Liver (tissue), 8 donors: ENCODE measurements at regions not wholly inside any gene's neighbourhood (a gene's known extent, or its start where the extent isn't known, plus 50 kb on each side); places are given as distances from the start of the nearest gene placed in this dataset.

ENCODE experiments used
- DNase-seq: peaks from one replicate; pipeline ENCODE4 v3.0.0-alpha.2; 2017; ENCODE audit warnings: low spot score
- H3K27ac ChIP-seq, 2 donors: one replicate each; pipeline ENCODE4 v1.7.0; 2013; ENCODE audit warnings: inconsistent platforms in 2 of 2, low read length in 2 of 2, control low read depth in 1 of 2, low read depth in 1 of 2, mild to moderate bottlenecking in 1 of 2
- H3K27me3 ChIP-seq, 4 donors: one replicate each; pipeline versions ENCODE4 v1.6.1 to v1.7.0; 2013; ENCODE audit warnings: low read length in 3 of 4, inconsistent platforms in 1 of 4, mild to moderate bottlenecking in 1 of 4, moderate library complexity in 1 of 4; ENCODE audit not compliant: control insufficient read depth in 4 of 4, insufficient read depth in 4 of 4
- H3K36me3 ChIP-seq, 4 donors: one replicate each; pipeline versions ENCODE4 v1.6.1 to v1.7.0; 2013; ENCODE audit warnings: low read length in 3 of 4, mild to moderate bottlenecking in 3 of 4, low read depth in 1 of 4, moderate library complexity in 1 of 4; ENCODE audit not compliant: control insufficient read depth in 4 of 4, insufficient read depth in 3 of 4
- H3K4me1 ChIP-seq, 4 donors: one replicate each; pipeline versions ENCODE4 v1.6.1 to v1.7.0; 2013; ENCODE audit warnings: low read length in 3 of 4, mild to moderate bottlenecking in 3 of 4, moderate library complexity in 1 of 4; ENCODE audit not compliant: control insufficient read depth in 4 of 4, insufficient read depth in 4 of 4
- H3K4me3 ChIP-seq, 3 donors: one replicate each; pipeline versions ENCODE4 v1.6.1 to v1.7.0; 2013; ENCODE audit warnings: low read length in 3 of 3, control low read depth in 1 of 3, low read depth in 1 of 3, mild to moderate bottlenecking in 1 of 3
- H3K9ac ChIP-seq, 2 donors: one replicate each; pipeline ENCODE4 v1.7.0; 2013; ENCODE audit warnings: low read length in 2 of 2, mild to moderate bottlenecking in 2 of 2, moderate library complexity in 2 of 2, control low read depth in 1 of 2, low read depth in 1 of 2
- H3K9me3 ChIP-seq, 4 donors: one replicate each; pipeline versions ENCODE4 v1.6.1 to v1.7.0; 2013; ENCODE audit warnings: low read length in 3 of 4; ENCODE audit not compliant: control insufficient read depth in 4 of 4
- EGR1 ChIP-seq, 2 donors: IDR thresholded peaks; 2 replicates each; pipeline ENCODE4 v1.6.1; 2016 to 2018; ENCODE audit warnings: antibody characterized with exemption in 2 of 2, low read depth in 2 of 2
- FOXA1 ChIP-seq: IDR thresholded peaks from 2 replicates; pipeline ENCODE4 v1.6.1; 2016; ENCODE audit warnings: antibody characterized with exemption
- FOXA2 ChIP-seq: IDR thresholded peaks from 2 replicates; pipeline ENCODE4 v1.6.1; 2016; ENCODE audit warnings: antibody characterized with exemption
- GABPA ChIP-seq, 2 donors: IDR thresholded peaks in 1 of 2; conservative IDR thresholded peaks in 1 of 2; 2 replicates each; pipeline ENCODE4 v1.6.1; 2016; ENCODE audit warnings: antibody characterized with exemption in 2 of 2, mild to moderate bottlenecking in 1 of 2, moderate library complexity in 1 of 2
- HNF4A ChIP-seq, 2 donors: conservative IDR thresholded peaks; 2 replicates each; pipeline ENCODE4 v1.6.1; 2016; ENCODE audit warnings: antibody characterized with exemption in 2 of 2, mild to moderate bottlenecking in 2 of 2
- HNF4G ChIP-seq: IDR thresholded peaks from 2 replicates; pipeline ENCODE4 v1.6.1; 2016; ENCODE audit warnings: antibody characterized with exemption
- JUND ChIP-seq, 2 donors: IDR thresholded peaks; 2 replicates each; pipeline ENCODE4 v1.6.1; 2016; ENCODE audit warnings: antibody characterized with exemption in 2 of 2
- MAX ChIP-seq: IDR thresholded peaks from 2 replicates; pipeline ENCODE4 v1.6.1; 2016; ENCODE audit warnings: antibody characterized with exemption
- NR2F2 ChIP-seq: IDR thresholded peaks from 2 replicates; pipeline ENCODE4 v1.6.1; 2016; ENCODE audit warnings: antibody characterized with exemption
- RAD21 ChIP-seq, 2 donors: IDR thresholded peaks; 2 replicates each; pipeline ENCODE4 v1.6.1; 2016; ENCODE audit warnings: antibody characterized with exemption in 2 of 2, mild to moderate bottlenecking in 2 of 2
- REST ChIP-seq: IDR thresholded peaks from 2 replicates; pipeline ENCODE4 v1.6.1; 2016; ENCODE audit warnings: antibody characterized with exemption, mild to moderate bottlenecking
- RXRA ChIP-seq, 2 donors: IDR thresholded peaks; 2 replicates each; pipeline ENCODE4 v1.6.1; 2017 to 2018; ENCODE audit warnings: antibody characterized with exemption in 2 of 2, mild to moderate bottlenecking in 1 of 2
- SP1 ChIP-seq: IDR thresholded peaks from 2 replicates; pipeline ENCODE4 v1.6.1; 2018; ENCODE audit warnings: antibody characterized with exemption, mild to moderate bottlenecking
- TAF1 ChIP-seq: conservative IDR thresholded peaks from 2 replicates; pipeline ENCODE4 v1.6.1; 2016; ENCODE audit warnings: antibody characterized with exemption, mild to moderate bottlenecking
- YY1 ChIP-seq: IDR thresholded peaks from 2 replicates; pipeline ENCODE4 v1.6.1; 2016; ENCODE audit warnings: antibody characterized with exemption, mild to moderate bottlenecking
- WGBS: extraction: QIAGEN DNeasy Blood & Tissue Kit; methylation state at CpG from one replicate; pipeline ENCODE4 v1.1.7; 2013; 5-methylcytosine and 5-hydroxymethylcytosine counted together
- TF ChIP-seq, protein P1 (sequence below): IDR thresholded peaks from 2 replicates; pipeline ENCODE4 v1.6.1; 2016; ENCODE audit warnings: antibody characterized with exemption
- TF ChIP-seq, protein P2 (sequence below): IDR thresholded peaks from 2 replicates; pipeline ENCODE4 v1.6.1; 2016; ENCODE audit warnings: antibody characterized with exemption
- TF ChIP-seq, protein P3 (sequence below): fragments of 150-350 bp; IDR thresholded peaks from 2 replicates; pipeline ENCODE4 v1.5.1; 2017; ENCODE audit warnings: improper control_type of control experiment, low read depth, low read length; ENCODE audit not compliant: missing input control
- donor health status: healthy.
- donor health status: healthy.
- donor health status: healthy.
- donor health status: healthy.
- donor health status: healthy.

GRCh38 chr2:204018717-204019116, 82.2 kb downstream of the ICOS start:
- no peaks in the 10 kb centered on the region for H3K9me3 ChIP-seq
- no peaks in the 10 kb centered on the region for H3K4me1 ChIP-seq
- H3K9ac ChIP-seq, result no peak overlapping the region
- H3K27ac ChIP-seq, result no peak overlapping the region
- TF ChIP-seq, protein P1, sequence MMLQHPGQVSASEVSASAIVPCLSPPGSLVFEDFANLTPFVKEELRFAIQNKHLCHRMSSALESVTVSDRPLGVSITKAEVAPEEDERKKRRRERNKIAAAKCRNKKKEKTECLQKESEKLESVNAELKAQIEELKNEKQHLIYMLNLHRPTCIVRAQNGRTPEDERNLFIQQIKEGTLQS, result no peak
- TF ChIP-seq RAD21 (IDR thresholded peaks at IDR 0.05), result no peak
- TF ChIP-seq YY1, result no peak
- TF ChIP-seq, protein P2, sequence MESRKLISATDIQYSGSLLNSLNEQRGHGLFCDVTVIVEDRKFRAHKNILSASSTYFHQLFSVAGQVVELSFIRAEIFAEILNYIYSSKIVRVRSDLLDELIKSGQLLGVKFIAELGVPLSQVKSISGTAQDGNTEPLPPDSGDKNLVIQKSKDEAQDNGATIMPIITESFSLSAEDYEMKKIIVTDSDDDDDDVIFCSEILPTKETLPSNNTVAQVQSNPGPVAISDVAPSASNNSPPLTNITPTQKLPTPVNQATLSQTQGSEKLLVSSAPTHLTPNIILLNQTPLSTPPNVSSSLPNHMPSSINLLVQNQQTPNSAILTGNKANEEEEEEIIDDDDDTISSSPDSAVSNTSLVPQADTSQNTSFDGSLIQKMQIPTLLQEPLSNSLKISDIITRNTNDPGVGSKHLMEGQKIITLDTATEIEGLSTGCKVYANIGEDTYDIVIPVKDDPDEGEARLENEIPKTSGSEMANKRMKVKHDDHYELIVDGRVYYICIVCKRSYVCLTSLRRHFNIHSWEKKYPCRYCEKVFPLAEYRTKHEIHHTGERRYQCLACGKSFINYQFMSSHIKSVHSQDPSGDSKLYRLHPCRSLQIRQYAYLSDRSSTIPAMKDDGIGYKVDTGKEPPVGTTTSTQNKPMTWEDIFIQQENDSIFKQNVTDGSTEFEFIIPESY, result no peak
- no peak for TF ChIP-seq SP1
- TF ChIP-seq, protein P3, sequence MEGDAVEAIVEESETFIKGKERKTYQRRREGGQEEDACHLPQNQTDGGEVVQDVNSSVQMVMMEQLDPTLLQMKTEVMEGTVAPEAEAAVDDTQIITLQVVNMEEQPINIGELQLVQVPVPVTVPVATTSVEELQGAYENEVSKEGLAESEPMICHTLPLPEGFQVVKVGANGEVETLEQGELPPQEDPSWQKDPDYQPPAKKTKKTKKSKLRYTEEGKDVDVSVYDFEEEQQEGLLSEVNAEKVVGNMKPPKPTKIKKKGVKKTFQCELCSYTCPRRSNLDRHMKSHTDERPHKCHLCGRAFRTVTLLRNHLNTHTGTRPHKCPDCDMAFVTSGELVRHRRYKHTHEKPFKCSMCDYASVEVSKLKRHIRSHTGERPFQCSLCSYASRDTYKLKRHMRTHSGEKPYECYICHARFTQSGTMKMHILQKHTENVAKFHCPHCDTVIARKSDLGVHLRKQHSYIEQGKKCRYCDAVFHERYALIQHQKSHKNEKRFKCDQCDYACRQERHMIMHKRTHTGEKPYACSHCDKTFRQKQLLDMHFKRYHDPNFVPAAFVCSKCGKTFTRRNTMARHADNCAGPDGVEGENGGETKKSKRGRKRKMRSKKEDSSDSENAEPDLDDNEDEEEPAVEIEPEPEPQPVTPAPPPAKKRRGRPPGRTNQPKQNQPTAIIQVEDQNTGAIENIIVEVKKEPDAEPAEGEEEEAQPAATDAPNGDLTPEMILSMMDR, result no peak
- no peak for TF ChIP-seq FOXA1
- TF ChIP-seq MAX, result no peak
- no peak for TF ChIP-seq REST
- no peak for TF ChIP-seq JUND (IDR thresholded peaks at IDR 0.05)
- no peak for TF ChIP-seq TAF1
- TF ChIP-seq HNF4G, result no peak
- no peak for TF ChIP-seq RXRA (IDR thresholded peaks at IDR 0.05)
- TF ChIP-seq GABPA (IDR thresholded peaks at IDR 0.05 in 1 of 2, conservative IDR thresholded peaks at IDR 0.05 in 1 of 2), result no peak
- TF ChIP-seq FOXA2, result no peak
- no peak for TF ChIP-seq HNF4A (conservative IDR thresholded peaks at IDR 0.05)
- TF ChIP-seq EGR1 (IDR thresholded peaks at IDR 0.05; ENCODE audit: low read depth in 2 of 2), result no peak
- no peak for TF ChIP-seq NR2F2
- H3K27me3 ChIP-seq, result no peaks in the 10 kb centered on the region
- 86% methylated on average over 6 of the region's 6 CpGs for WGBS
- DNase-seq, result no peak
- H3K4me3 ChIP-seq, result no peak overlapping the region
- H3K36me3 ChIP-seq, result no peaks in the 10 kb centered on the region
